ENCODE measurements at regions not wholly inside any gene's neighbourhood (a gene's known extent, or its start where the extent isn't known, plus 50 kb on each side); places are given as distances from the start of the nearest gene placed in this dataset.

DNA sequence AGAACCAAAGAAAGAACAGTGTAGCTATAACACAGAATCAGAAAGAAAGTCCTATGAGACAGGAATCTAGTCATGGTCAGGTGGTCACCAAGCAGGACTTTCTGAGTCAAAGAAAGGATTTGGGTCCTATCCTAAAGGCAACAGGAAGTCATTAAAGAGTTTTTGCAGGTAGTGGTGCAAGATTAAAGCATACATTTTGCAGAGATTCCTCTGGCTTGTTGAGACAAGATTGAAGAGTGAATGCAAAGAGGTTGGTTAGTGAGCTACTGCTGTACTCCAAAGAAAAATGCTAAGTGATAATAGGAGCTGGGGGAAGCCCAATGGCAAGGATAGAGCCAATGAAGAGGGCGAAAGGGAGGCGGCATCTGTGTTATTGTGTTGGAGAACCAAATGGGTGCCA lies 300.5 kb upstream of the KIF2A start:
- TF ChIP-seq REST (IDR thresholded peaks at IDR 0.05; ENCODE audit: insufficient read depth in 1 of 2, low read depth in 2 of 2, low read length in 2 of 2) = no peak
- TF ChIP-seq SIN3A (IDR thresholded peaks at IDR 0.05; ENCODE audit: borderline replicate concordance, insufficient read depth, low read length) = no peak
- no peak for TF ChIP-seq FOXP2 (optimal IDR thresholded peaks at IDR 0.05; ENCODE audit: borderline replicate concordance, extremely low read depth, extremely low read length, insufficient read depth)
- TF ChIP-seq TAF1 (IDR thresholded peaks at IDR 0.05; ENCODE audit: borderline replicate concordance, insufficient read depth, low read length) = no peak
- TF ChIP-seq POLR2AphosphoS5 (IDR thresholded peaks at IDR 0.05; ENCODE audit: low read depth, low read length) = no peak

DNA sequence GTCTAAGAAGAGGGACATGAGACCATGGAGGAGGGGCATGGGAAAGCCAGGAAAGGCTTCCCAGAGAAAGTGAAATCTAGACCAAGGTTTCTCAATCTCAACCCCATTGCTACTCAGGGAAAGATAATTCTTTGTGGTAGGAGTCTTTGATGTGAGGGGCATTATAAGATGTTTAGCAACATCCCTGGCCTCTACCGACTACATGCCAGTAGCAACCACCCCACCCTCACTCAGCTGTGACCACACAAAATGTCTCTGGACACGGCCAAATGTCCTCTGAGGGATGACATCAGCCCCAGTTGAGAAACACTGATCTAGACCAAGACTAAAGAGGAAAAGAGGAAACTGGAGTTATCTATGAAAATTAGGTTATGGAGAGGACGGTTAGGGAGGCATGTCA lies 298.5 kb upstream of the KIF2A start:
- TF ChIP-seq TAF1 (IDR thresholded peaks at IDR 0.05; ENCODE audit: borderline replicate concordance, insufficient read depth, low read length) = no peak
- no peak for TF ChIP-seq FOXP2 (optimal IDR thresholded peaks at IDR 0.05; ENCODE audit: borderline replicate concordance, extremely low read depth, extremely low read length, insufficient read depth)
- no peak for TF ChIP-seq POLR2AphosphoS5 (IDR thresholded peaks at IDR 0.05; ENCODE audit: low read depth, low read length)
- no peak for TF ChIP-seq SIN3A (IDR thresholded peaks at IDR 0.05; ENCODE audit: borderline replicate concordance, insufficient read depth, low read length)

DNA sequence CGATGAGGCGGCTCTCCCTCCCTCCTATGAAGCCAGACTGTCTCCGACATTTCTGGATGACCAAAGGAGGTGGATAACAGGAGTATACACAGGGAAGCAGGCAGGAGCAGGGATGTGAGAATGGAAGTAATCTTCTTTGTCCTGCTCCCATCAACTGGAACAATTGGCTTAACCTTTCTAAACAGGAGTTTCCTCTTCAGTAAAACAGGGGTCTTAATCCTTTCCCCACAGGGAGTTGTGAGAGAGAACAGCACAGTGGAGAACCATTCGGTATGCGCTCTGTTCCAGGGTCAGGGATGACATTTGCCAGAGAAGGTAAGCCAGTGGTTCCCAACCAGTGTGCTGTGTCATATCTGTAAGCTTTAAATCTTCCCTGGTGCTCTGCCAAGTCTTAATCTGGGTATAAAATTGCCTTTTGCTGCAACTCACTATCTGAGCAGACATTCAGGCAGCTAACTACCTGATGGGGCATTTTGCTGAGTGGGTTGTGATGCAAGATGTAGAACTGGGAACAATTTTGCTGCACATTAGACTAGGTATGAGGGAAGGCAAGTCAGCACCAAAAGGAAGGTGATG lies 294.8 kb upstream of the KIF2A start:
- no peak for TF ChIP-seq TAF1 (IDR thresholded peaks at IDR 0.05; ENCODE audit: borderline replicate concordance, insufficient read depth, low read length)
- no peak for TF ChIP-seq FOXP2 (optimal IDR thresholded peaks at IDR 0.05; ENCODE audit: borderline replicate concordance, extremely low read depth, extremely low read length, insufficient read depth)
- TF ChIP-seq SIN3A (IDR thresholded peaks at IDR 0.05; ENCODE audit: borderline replicate concordance, insufficient read depth, low read length) = no peak
- TF ChIP-seq POLR2AphosphoS5 (IDR thresholded peaks at IDR 0.05; ENCODE audit: low read depth, low read length) = no peak
- TF ChIP-seq REST (IDR thresholded peaks at IDR 0.05; ENCODE audit: insufficient read depth in 1 of 2, low read depth in 2 of 2, low read length in 2 of 2) = no peak

DNA sequence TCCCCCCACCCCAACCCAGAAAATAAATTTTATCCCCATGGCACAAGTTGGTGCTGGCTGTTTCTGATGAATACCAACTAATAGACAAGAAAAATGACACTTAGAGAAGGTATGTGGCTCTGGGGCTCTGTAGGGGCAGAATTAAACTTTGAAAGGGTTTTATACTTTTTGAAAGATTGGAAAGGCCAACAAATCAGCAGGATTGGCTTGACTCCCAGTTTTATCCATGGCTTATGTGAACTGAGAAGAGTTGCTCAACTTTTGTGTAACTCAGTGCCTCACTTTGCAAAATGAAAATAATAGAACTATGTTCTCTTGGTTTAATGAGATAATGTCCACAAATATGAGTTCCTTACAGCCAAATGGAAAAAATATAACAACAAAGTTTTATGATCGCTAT lies 288.9 kb upstream of the KIF2A start:
- no peak for TF ChIP-seq REST (IDR thresholded peaks at IDR 0.05; ENCODE audit: insufficient read depth in 1 of 2, low read depth in 2 of 2, low read length in 2 of 2)
- TF ChIP-seq FOXP2 (optimal IDR thresholded peaks at IDR 0.05; ENCODE audit: borderline replicate concordance, extremely low read depth, extremely low read length, insufficient read depth) = no peak
- TF ChIP-seq TAF1 (IDR thresholded peaks at IDR 0.05; ENCODE audit: borderline replicate concordance, insufficient read depth, low read length) = no peak
- no peak for TF ChIP-seq POLR2AphosphoS5 (IDR thresholded peaks at IDR 0.05; ENCODE audit: low read depth, low read length)
- no peak for TF ChIP-seq SIN3A (IDR thresholded peaks at IDR 0.05; ENCODE audit: borderline replicate concordance, insufficient read depth, low read length)

DNA sequence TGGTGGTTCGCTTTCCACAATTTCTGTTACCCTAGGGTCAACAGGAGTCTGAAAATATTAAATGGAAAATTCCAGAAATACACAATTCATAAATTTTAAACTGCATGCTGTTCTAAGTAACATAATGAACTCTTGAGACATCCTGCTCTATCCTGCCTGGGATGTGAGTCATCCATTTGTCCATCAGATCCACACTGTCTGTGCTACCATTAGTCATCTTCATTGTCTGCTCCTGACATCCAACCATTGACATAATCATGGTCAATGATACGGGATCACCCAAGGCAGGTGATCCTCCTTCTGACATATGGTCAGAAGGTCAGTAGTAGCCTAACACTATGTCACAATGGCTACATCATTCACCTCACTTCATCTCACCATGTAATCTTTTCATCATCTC lies 276.7 kb upstream of the KIF2A start:
- TF ChIP-seq REST (IDR thresholded peaks at IDR 0.05; ENCODE audit: insufficient read depth in 1 of 2, low read depth in 2 of 2, low read length in 2 of 2) = peak in 1 of 2 experiments; percentile 45; a peak in 2 of 4 replicates
- 0 out of 2 replicates have a peak, but pooled peaks have one; percentile 22 for TF ChIP-seq SIN3A (IDR thresholded peaks at IDR 0.05; ENCODE audit: borderline replicate concordance, insufficient read depth, low read length)
- TF ChIP-seq TAF1 (IDR thresholded peaks at IDR 0.05; ENCODE audit: borderline replicate concordance, insufficient read depth, low read length) = no peak
- no peak for TF ChIP-seq FOXP2 (optimal IDR thresholded peaks at IDR 0.05; ENCODE audit: borderline replicate concordance, extremely low read depth, extremely low read length, insufficient read depth)
- no peak for TF ChIP-seq POLR2AphosphoS5 (IDR thresholded peaks at IDR 0.05; ENCODE audit: low read depth, low read length)

Measured in PFSK-1 (cell line).